Left ventricle myocardium inferior (tissue), 1 donor: ENCODE measurements at regions not wholly inside any gene's neighbourhood (a gene's known extent, or its start where the extent isn't known, plus 50 kb on each side); places are given as distances from the start of the nearest gene placed in this dataset.

Experiments
- DNase-seq: peaks from one replicate; pipeline ENCODE4 v3.0.0-alpha.2; 2020
- H3K27ac ChIP-seq: fragments of 200-600 bp; replicated peaks from 2 replicates; pipeline ENCODE4 v1.8.0; 2021
- H3K27me3 ChIP-seq: fragments of 200-600 bp; 2 replicates; pipeline ENCODE4 v1.8.0; 2021; ENCODE audit warnings: low read depth
- H3K36me3 ChIP-seq: fragments of 200-600 bp; 2 replicates; pipeline ENCODE4 v1.8.0; 2021
- H3K4me1 ChIP-seq: fragments of 200-600 bp; 2 replicates; pipeline ENCODE4 v1.8.0; 2021
- H3K4me3 ChIP-seq: fragments of 200-600 bp; 2 replicates; pipeline ENCODE4 v1.8.0; 2021; ENCODE audit warnings: mild to moderate bottlenecking, moderate library complexity
- H3K9me3 ChIP-seq: fragments of 200-600 bp; replicated peaks from 2 replicates; pipeline ENCODE4 v1.8.0; 2021
- CTCF ChIP-seq: fragments of 200-600 bp; IDR thresholded peaks from 2 replicates; pipeline ENCODE4 v1.8.0; 2021; ENCODE audit warnings: antibody characterized with exemption, mild to moderate bottlenecking, borderline replicate concordance
- intact Hi-C: fragments of 100-400 bp; cut with micrococcal nuclease; formaldehyde crosslinking; loops from one replicate; pipeline ENCODE4 v1.11.0; 2022
- donor health status: DM: no; HTN: yes; CAD: no; lungs with severe emphysema.

GRCh38 chr18:44186001-44186400 is 494.7 kb upstream of the SETBP1 start:
- H3K4me1 ChIP-seq: no peaks in the 10 kb centered on the region
- H3K4me3 ChIP-seq: no peak overlapping the region
- no peaks in the 10 kb centered on the region for H3K36me3 ChIP-seq
- no peaks in the 10 kb centered on the region for H3K9me3 ChIP-seq
- DNase-seq: no peak
- H3K27me3 ChIP-seq: no peaks in the 10 kb centered on the region
- no peak overlapping the region for H3K27ac ChIP-seq
- no peak for TF ChIP-seq CTCF
- intact Hi-C loops: no loop called here

- Histone ChIP-seq H3K27me3 (no peaks in the 10 kb centered on the region), H3K4me1 (no peaks in the 10 kb centered on the region), H3K27ac (no peak overlapping the region), H3K9me3 (no peaks in the 10 kb centered on the region), H3K36me3 (no peaks in the 10 kb centered on the region), H3K4me3 (no peak overlapping the region)
- intact Hi-C loops: no loop called here
- no peak for TF ChIP-seq CTCF
- DNase-seq: no peak
These were observed 493.6 kb upstream of the SETBP1 start for GRCh38 chr18:44187090-44187489.

DNA sequence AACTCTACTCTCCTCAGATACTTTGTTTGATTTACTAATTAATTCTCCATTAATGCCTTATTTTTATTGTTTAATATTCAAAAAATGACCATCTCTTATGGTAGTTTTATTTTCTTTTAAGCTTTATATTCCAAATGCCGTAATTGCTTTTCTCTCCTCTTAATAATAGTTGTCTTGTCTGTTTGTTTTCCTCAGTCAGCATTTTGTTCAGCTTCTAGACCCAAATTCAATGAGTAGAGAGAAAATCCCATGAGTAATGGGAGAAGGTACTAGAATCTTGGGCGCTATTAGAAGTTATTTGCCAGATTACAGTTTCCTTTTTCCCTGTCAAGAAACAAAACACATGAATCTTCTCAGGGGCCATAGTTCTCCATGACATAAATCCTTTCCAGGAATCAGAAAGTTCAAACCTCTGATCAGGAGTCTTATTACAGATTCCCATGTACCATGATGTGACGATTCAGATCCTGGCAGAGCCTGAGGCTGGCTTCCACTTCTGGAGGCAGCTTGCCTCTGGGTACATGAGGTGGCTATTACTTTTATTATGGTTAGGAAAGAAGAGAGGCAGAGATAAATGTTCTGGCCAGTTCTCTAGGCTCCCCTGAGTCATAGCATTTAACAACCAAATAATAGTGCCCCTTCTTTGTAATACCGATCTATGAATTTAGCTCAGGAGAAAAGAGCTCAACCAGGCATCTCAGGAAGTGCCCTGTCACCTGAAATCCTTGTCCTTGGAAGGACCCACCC is 485.1 kb upstream of the SETBP1 start:
- H3K4me1 ChIP-seq: no peaks in the 10 kb centered on the region
- H3K27me3 ChIP-seq: peaks cover 20% of the 10 kb centered on the region
- H3K36me3 ChIP-seq: no peaks in the 10 kb centered on the region
- H3K4me3 ChIP-seq: no peak overlapping the region
- H3K9me3 ChIP-seq: no peaks in the 10 kb centered on the region
- DNase-seq: no peak
- no peak for TF ChIP-seq CTCF
- no peak overlapping the region for H3K27ac ChIP-seq
- intact Hi-C loops: no loop called here

- Histone ChIP-seq H3K4me1 (no peaks in the 10 kb centered on the region), H3K36me3 (no peaks in the 10 kb centered on the region), H3K4me3 (no peak overlapping the region), H3K27me3 (peaks cover 26% of the 10 kb centered on the region), H3K27ac (no peak overlapping the region), H3K9me3 (no peaks in the 10 kb centered on the region)
- intact Hi-C loops: no loop called here
- no peak for TF ChIP-seq CTCF
- no peak for DNase-seq
These were observed 482.7 kb upstream of the SETBP1 start for GRCh38 chr18:44197832-44198611.

- TF ChIP-seq CTCF: no peak
- peaks cover 5% of the 10 kb centered on the region for H3K9me3 ChIP-seq
- no peaks in the 10 kb centered on the region for H3K4me1 ChIP-seq
- H3K4me3 ChIP-seq: no peak overlapping the region
- H3K36me3 ChIP-seq: no peaks in the 10 kb centered on the region
- H3K27ac ChIP-seq: no peak overlapping the region
- peaks cover 26% of the 10 kb centered on the region for H3K27me3 ChIP-seq
- intact Hi-C loops: no loop called here
- no peak for DNase-seq
These were observed 481.9 kb upstream of the SETBP1 start for GRCh38 chr18:44198612-44199284.
